C4-2B (cell line): ENCODE measurements at regions not wholly inside any gene's neighbourhood (a gene's known extent, or its start where the extent isn't known, plus 50 kb on each side); places are given as distances from the start of the nearest gene placed in this dataset.

Experiments
- H3K27ac ChIP-seq: fragments of 450-650 bp; 2 replicates; pipeline ENCODE4 v1.5.1; 2017
- CTCF ChIP-seq: fragments of 450-650 bp; conservative IDR thresholded peaks from 2 replicates; pipeline ENCODE4 v1.5.1; 2017; ENCODE audit warnings: mild to moderate bottlenecking
- ZFX ChIP-seq: fragments of 450-650 bp; IDR thresholded peaks from 2 replicates; pipeline ENCODE4 v1.6.1; 2017

- H3K27ac ChIP-seq, result no peak overlapping the region
- TF ChIP-seq ZFX (no peak), CTCF (no peak)
Measured at GRCh38 chr2:16134436-16135165, 194.3 kb downstream of the MYCN start.

DNA sequence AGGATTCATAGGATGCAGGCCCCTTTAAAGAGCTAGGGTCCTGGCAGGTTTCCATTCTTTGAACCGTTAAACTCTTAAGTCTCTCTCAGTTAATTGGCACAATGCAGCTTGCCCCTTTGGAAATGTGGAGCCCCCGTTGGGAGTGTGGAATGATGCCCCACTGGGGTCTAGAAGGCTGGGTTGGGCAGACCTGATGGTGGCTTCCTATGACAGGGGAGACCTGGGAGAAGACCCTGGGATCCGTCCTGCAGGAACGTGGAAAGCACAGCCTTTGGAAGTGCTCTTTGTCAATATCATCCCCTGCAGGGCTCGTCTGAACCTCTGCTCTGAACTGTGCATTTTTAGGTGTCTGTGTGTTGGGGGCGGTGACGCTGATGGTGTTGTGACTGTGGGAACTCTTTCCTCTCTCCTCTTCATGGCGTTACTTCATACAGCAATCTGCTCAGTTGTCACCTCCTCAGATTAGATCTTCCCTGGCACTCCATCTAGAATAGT, 190.6 kb downstream of the MYCN start:
- TF ChIP-seq ZFX (no peak), CTCF (no peak)
- no peak overlapping the region for H3K27ac ChIP-seq

- TF ChIP-seq ZFX (no peak), CTCF (no peak)
- no peak overlapping the region for H3K27ac ChIP-seq
Measured at GRCh38 chr2:16130541-16130880, 190.2 kb downstream of the MYCN start.

GRCh38 chr2:16129716-16130540, 189.6 kb downstream of the MYCN start:
- H3K27ac ChIP-seq, result no peak overlapping the region
- TF ChIP-seq ZFX (no peak), CTCF (no peak)

DNA sequence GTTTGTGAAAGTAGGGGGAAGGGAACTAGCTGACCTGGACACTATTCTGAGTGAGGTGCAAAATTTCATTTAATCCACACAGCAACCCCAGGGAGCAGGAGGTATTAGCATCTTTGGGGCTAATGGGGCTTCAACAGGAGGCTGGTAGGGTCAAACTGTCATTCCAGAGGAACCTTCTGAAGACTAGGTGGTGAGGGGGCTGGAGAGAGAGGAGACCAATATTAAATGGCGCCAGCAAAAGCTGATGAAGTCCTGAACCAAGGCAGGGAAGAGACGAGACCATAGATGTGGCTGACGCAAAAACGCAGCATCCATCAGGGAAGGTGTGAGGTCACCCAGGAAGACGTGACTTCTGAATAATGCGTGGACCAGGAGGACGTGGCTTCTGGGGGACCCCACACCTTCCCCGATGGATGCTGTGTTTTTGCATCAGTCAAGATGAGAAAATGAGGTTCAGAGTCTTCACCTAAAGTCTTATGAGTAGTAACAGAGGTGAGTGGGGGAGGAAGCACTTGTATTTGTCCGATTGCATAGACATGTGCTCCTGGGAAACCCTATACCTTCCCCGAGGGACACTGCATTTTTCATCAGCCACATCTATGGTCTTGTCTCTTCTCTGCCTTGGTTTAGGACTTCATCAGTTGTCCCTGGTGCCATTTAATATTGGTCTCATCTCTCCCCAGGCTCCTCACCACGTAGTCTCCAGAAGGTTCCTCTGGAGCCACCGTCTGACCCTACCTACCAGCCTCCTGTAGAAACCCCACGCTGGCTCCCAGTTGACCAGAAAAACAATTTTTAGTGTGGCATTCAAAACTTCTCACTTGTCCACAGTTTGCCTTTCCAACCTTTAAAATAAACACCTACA, 188.6 kb downstream of the MYCN start:
- TF ChIP-seq CTCF (no peak), ZFX (no peak)
- no peak overlapping the region for H3K27ac ChIP-seq

DNA sequence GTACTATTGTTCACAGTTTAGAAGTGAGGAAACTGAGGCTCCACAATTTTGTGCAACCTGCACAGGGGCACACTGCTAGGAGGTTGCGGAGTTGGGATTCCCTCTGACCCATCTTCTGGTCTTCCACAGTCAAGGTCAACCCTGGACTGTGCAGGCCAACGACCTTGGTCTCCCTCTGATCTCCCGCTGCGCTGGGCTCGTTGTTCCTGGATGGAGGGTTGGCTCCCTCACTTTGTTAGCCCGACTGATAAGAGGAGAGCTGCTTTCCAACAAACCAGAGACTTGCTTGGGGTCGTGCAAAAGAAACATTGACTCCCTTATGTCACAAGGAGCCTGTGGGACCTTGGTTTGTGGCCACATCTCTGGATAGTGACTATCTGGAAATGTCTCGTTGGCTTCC, 187.6 kb downstream of the MYCN start:
- no peak for TF ChIP-seq CTCF
- TF ChIP-seq ZFX, result no peak
- H3K27ac ChIP-seq, result no peak overlapping the region
